ENCODE measurements at regions not wholly inside any gene's neighbourhood (a gene's known extent, or its start where the extent isn't known, plus 50 kb on each side); places are given as distances from the start of the nearest gene placed in this dataset.

- no peak for DNase-seq
Measured at GRCh38 chr7:25520516-25520915, 292.2 kb upstream of the NPVF start.

GRCh38 chr7:25521236-25521635 lies 292.9 kb upstream of the NPVF start:
- DNase-seq, result no peak

GRCh38 chr7:25522727-25523126 lies 294.4 kb upstream of the NPVF start:
- DNase-seq, result no peak

GRCh38 chr7:25527665-25528170 lies 299.4 kb upstream of the NPVF start:
- no peak for DNase-seq

GRCh38 chr7:25529320-25529719 lies 301.0 kb upstream of the NPVF start:
- DNase-seq, result no peak

- DNase-seq, result no peak
Measured at GRCh38 chr7:25536851-25537250, 308.6 kb upstream of the NPVF start.

GRCh38 chr7:25537662-25538375 lies 309.5 kb upstream of the NPVF start:
- DNase-seq, result no peak

- no peak for DNase-seq
Measured at GRCh38 chr7:25541094-25541821, 313.0 kb upstream of the NPVF start.

GRCh38 chr7:25541877-25542276 lies 313.6 kb upstream of the NPVF start:
- DNase-seq, result no peak

- no peak for DNase-seq
Measured at GRCh38 chr7:25543210-25543609, 314.9 kb upstream of the NPVF start.

GRCh38 chr7:25543798-25544197 lies 315.5 kb upstream of the NPVF start:
- DNase-seq, result no peak

- DNase-seq, result no peak
Measured at GRCh38 chr7:25544254-25544653, 316.0 kb upstream of the NPVF start.

GRCh38 chr7:25545124-25546008 lies 317.1 kb upstream of the NPVF start:
- no peak for DNase-seq

GRCh38 chr7:25546306-25546705 lies 318.0 kb upstream of the NPVF start:
- no peak for DNase-seq

GRCh38 chr7:25549271-25549921 lies 321.1 kb upstream of the NPVF start:
- DNase-seq, result no peak

- no peak for DNase-seq
Measured at GRCh38 chr7:25550149-25550548, 321.9 kb upstream of the NPVF start.

GRCh38 chr7:25552998-25553397 lies 324.7 kb upstream of the NPVF start:
- DNase-seq, result no peak

GRCh38 chr7:25553580-25554291 lies 325.4 kb upstream of the NPVF start:
- no peak for DNase-seq

- no peak for DNase-seq
Measured at GRCh38 chr7:25557379-25557917, 329.2 kb upstream of the NPVF start.

- no peak for DNase-seq
Measured at GRCh38 chr7:25557930-25558329, 329.6 kb upstream of the NPVF start.

GRCh38 chr7:25558605-25559004 lies 330.3 kb upstream of the NPVF start:
- no peak for DNase-seq

Measured in fibroblast of skin of scalp (primary cell).